Activated effector memory CD4-positive, alpha-beta T cell treated with anti-CD3 and anti-CD28 coated beads, Interleukin-2, amount 50 U/mL, for 16 hours (primary cell): ENCODE measurements at regions not wholly inside any gene's neighbourhood (a gene's known extent, or its start where the extent isn't known, plus 50 kb on each side); places are given as distances from the start of the nearest gene placed in this dataset.

Experiments used
- DNase-seq: peaks from one replicate; pipeline ENCODE4 v3.0.0-alpha.2; 2020

DNA sequence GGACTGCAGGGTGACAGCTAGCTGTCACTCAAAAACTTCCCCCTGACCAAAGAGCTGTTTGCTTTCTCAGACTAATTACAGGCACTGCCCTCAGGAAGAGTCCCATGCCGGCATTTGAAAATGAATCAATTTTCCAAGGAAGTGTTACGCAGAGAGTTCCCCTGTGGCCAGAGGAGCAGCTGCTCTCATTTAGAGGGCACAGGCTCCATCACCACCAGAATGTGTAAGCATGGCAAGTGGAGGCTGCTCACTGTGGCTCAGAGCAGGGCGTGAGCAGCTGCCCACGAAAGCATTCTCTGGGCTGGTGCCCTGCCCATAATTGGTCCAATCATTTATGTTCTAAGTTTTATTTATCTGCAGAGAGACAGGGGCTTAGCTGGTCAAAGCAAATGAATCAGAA, 202.2 kb downstream of the RAMP3 start:
- no peak for DNase-seq

DNA sequence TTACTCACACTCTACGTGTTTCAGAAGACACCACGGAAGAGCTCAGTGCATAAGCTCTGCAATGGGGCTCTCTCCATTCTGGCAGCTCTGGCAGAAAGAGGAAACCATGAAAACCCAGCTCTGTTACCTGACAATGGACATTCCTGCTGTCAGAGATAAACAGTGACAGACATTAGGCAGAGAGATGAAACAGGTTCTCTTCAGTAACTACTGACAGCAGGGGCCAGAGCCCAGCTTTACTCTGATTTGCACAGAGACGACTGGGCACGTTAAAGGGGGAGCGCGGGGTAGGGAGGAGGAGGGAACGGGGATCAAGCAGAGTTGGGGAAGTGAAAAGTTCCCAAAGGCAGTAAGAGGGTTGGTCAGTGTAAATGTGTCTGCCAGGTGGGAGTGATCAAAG, 206.1 kb downstream of the RAMP3 start:
- DNase-seq: no peak

GRCh38 chr7:45365341-45365740, 207.8 kb downstream of the RAMP3 start:
- no peak for DNase-seq

GRCh38 chr7:45366475-45366874, 207.7 kb upstream of the ADCY1 start:
- no peak for DNase-seq

DNA sequence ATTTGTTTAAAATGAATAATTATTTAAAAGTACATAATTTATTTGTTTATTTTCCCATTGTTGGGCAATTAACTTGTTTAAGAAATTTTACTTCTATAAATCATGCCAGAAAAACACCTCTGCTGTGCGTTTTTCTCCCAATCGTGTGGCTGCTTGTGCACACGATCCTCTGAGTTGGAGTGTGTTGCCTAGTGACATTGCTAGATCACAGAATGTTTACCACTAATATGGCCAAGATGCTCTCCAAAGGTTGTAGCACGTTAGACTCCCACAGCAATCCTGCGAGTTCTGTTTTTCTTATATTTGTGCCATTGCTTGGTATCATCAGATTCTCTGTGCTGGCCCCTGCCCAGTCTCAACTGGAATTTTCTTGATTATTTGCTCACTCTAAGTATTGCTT, 207.1 kb upstream of the ADCY1 start:
- no peak for DNase-seq

- no peak for DNase-seq
These were observed 205.9 kb upstream of the ADCY1 start for GRCh38 chr7:45368129-45368807.

DNA sequence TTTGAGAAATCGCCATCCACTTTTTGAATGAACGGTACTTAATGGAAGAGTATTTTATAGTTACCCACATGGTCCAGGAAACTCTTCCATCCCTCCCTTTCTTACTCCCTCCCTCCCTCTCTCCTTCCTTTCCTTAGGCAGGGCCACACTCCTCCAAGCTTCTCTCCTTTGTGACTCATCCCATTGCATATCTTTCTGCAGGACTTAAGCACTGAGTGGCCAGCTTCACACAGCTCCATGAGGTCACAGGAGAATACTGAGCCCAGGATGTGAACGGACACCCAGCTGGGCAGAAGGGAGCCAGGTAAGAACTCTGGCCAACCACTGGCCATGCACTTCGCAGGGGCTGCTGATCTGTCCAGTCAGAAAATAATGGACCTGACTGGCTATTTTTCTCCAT, 189.7 kb upstream of the ADCY1 start:
- DNase-seq: no peak

GRCh38 chr7:45387837-45388236, 186.3 kb upstream of the ADCY1 start:
- no peak for DNase-seq

DNA sequence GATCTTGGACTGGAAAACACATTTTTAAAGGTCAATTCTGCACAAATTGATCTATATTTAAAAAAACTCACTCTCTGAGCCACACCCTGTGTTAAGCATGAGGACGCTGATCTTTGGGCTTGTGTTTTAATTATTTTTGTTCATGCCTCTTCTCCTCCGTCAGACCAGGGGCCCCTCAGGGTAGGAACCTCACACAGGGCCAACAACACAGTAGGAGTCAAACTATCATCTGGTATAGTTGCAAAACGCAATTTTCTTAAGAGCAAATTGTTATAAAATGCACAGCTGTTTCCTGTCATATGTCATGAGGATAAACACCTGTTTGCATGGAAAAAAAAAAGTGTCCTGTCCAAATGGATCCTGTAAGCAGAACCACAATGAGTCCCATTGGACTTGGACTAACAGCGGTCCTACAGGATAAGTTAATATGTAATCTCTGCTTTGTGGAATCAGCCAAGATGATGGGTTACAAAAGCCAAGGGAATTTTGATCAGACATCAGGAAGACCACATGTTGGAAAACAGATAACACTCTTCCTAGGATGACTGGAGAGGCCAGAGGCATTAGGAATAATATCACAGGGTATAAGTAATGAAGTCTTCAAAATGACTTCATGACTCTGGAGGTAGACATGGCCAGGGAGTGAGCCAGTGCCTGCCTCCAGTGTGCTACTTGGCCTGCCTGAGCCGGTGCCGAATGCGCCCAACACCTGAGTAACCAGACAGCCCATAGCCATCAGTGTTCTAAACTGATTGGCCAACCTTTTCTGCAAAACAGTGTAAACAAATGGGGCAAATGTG, 184.9 kb upstream of the ADCY1 start:
- no peak for DNase-seq

DNA sequence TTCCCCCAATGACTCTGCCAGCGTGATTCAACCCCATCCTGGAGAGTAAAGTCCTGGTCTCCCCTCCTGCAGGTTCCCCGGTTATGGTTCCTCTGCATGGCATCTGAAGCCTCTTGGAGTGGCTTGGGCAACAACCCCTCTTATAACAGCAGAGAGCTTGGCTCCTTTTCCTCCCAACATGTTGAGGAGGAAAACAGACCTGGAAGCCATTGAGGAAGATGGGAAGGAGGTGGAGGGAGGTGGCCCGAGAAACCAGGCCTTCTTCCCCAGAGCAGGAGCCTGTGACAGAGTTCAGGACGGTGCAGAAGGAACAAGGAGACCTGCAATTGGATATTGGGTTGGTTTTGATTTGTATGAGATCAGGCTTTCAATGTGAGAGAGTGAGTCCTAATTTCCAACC, 184.0 kb upstream of the ADCY1 start:
- no peak for DNase-seq

- DNase-seq: no peak
These were observed 183.4 kb upstream of the ADCY1 start for GRCh38 chr7:45390731-45391130.

- DNase-seq: no peak
These were observed 182.3 kb upstream of the ADCY1 start for GRCh38 chr7:45391618-45392451.

- DNase-seq: no peak
These were observed 180.0 kb upstream of the ADCY1 start for GRCh38 chr7:45394117-45394708.

- DNase-seq: no peak
These were observed 175.1 kb upstream of the ADCY1 start for GRCh38 chr7:45399069-45399468.

DNA sequence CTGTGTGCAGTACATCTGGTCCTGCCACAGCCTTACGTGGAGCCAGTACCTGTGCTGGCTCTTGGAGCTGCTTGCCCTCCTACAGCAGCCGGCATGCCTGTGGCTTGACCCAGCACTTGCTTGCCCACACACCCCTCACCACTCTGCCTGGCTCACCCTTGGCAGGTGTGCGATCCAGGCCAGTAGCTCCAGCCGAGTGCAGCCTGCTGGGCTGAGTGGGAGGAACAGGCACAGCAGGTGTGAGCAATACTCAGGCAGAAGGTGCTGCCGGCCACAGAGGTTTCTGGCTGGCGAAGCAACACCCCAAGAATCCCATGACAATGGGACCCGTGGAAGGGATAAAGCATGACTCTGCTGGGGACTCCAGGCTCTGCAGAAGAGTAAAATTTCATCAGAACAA, 173.5 kb upstream of the ADCY1 start:
- no peak for DNase-seq

GRCh38 chr7:45401155-45401554, 173.0 kb upstream of the ADCY1 start:
- no peak for DNase-seq

DNA sequence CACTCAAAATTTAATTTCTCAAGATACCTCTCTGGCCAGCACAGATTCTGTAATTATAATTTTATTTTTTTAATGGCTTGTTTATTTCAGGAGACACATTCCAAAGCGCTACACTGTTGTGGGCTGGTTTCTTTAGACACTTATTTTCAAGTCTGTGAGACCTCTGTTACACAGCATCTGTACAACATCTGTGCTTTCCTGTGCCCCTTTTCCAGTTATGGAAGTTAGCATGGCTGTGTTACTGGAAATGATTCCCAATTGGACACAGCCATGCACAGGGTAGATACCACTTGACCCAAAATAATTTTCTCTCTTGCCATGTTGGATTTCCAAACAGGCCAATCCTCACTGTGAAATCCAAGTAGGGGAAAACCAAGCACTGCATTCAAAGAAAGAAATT, 172.3 kb upstream of the ADCY1 start:
- no peak for DNase-seq

GRCh38 chr7:45402480-45403218, 171.5 kb upstream of the ADCY1 start:
- DNase-seq: no peak

GRCh38 chr7:45404622-45405021, 169.5 kb upstream of the ADCY1 start:
- DNase-seq: no peak

DNA sequence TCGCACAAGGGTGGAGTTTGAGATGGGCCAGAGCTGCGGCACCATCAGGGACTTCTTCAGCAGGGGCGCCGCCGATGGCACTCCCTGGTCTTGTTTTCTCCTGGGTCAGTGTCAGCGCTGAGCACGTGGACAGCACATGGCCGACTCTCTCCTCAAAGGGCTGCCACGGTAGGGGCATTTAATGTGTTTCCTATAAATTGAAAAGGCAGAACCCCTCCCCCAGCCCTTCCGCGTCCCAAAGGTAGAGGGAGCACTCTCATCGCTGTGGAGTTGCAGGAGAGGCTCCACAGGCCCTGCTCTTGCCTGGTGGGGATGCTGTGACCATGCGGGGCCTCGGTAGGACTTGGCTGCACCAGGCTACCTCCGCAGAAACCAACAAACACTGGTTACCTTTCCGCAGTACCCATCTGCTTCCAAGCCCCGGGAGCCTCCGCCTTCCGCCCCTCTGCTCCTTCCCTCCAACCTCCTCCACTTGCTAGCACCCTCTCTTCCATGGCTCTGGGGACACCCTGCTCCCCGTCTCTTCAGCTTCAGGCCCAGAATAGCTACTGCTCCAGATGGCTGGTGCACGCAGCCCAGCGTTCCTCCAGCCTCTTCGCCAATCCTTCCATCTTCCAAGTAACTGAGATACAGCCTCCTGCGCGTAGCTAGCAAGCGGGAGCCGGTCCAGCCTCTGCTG, 166.3 kb upstream of the ADCY1 start:
- DNase-seq: no peak

GRCh38 chr7:45408409-45408737, 165.8 kb upstream of the ADCY1 start:
- DNase-seq: no peak

DNA sequence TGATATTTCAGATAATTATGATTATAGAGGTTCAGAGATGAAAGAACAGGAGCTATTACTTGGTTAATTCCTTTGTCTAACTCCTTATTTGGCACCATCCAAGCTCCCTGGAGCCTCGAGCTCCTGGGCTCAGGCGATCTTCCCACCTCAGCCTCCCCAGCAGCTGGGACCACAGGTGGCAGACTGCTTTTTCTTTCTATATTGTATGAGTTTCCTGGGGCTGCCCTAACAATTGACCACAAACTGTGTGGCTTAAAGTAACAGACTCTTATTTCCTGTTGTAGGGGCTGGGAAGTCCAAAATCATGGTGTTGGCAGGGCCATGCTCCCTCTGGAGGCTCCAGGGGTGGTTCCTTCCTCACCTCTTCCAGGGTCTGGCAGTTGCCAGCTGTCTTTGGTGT, 163.3 kb upstream of the ADCY1 start:
- DNase-seq: no peak
